ENCODE measurements at regions not wholly inside any gene's neighbourhood (a gene's known extent, or its start where the extent isn't known, plus 50 kb on each side); places are given as distances from the start of the nearest gene placed in this dataset.

DNA sequence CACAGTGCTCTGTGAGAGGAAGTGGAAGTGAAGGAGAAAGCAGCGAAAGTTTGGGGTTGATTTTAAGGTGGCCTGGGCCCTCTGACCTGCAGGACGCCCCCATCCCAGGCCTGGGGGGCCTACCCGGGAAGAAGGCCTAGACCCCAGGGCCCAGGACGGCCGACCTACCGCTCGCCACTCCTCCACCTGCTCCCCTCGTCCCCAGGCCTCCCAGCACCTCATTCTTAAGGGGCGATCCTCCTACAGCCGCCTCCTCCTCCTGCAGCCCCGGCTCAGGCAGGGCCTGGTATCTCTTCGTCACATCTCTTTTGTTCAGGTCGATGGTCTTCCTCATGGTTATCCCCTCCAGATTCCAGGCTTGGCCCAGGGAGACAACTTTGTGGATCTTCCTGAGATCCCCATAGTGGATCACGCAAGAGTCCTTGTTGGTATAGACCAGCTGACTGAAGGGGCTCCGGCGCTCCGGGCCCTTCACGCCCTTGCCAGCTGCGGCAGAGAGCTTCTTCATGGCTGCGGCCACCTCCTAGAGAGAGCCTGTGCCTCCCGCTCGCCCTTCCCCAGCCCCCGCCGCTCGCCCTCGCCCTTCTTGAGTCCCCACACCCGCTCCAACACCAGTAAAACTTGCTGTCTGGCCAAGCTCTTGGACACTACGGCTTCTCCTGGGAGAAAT lies 117.5 kb downstream of the OR13A1 start:
- no peak for TF ChIP-seq POLR2A (IDR thresholded peaks at IDR 0.05)
- TF ChIP-seq, protein P1, sequence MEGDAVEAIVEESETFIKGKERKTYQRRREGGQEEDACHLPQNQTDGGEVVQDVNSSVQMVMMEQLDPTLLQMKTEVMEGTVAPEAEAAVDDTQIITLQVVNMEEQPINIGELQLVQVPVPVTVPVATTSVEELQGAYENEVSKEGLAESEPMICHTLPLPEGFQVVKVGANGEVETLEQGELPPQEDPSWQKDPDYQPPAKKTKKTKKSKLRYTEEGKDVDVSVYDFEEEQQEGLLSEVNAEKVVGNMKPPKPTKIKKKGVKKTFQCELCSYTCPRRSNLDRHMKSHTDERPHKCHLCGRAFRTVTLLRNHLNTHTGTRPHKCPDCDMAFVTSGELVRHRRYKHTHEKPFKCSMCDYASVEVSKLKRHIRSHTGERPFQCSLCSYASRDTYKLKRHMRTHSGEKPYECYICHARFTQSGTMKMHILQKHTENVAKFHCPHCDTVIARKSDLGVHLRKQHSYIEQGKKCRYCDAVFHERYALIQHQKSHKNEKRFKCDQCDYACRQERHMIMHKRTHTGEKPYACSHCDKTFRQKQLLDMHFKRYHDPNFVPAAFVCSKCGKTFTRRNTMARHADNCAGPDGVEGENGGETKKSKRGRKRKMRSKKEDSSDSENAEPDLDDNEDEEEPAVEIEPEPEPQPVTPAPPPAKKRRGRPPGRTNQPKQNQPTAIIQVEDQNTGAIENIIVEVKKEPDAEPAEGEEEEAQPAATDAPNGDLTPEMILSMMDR (IDR thresholded peaks at IDR 0.05), result no peak

Data from body of pancreas (tissue), 4 donors.